Fibroblast of skin of scalp (primary cell): ENCODE measurements at regions not wholly inside any gene's neighbourhood (a gene's known extent, or its start where the extent isn't known, plus 50 kb on each side); places are given as distances from the start of the nearest gene placed in this dataset.
"Not testable (repeated sequence)": the region's sequence is repeated elsewhere in the genome, so short reads cannot be mapped to it uniquely, and the experiment has no call there.

ENCODE experiments used
- DNase-seq: peaks from one replicate; pipeline ENCODE4 v3.0.0-alpha.2; 2013

GRCh38 chr2:235220331-235220730 is 268.5 kb downstream of the SH3BP4 start:
- no peak for DNase-seq

- no peak for DNase-seq
These were observed 270.8 kb upstream of the AGAP1 start for GRCh38 chr2:235223011-235223410.

GRCh38 chr2:235224410-235224809 is 269.4 kb upstream of the AGAP1 start:
- no peak for DNase-seq

GRCh38 chr2:235225261-235225660 is 268.6 kb upstream of the AGAP1 start:
- no peak for DNase-seq

- no peak for DNase-seq
These were observed 266.3 kb upstream of the AGAP1 start for GRCh38 chr2:235227590-235227989.

GRCh38 chr2:235228422-235228821 is 265.4 kb upstream of the AGAP1 start:
- DNase-seq: not testable (repeated sequence)

GRCh38 chr2:235229236-235229635 is 264.6 kb upstream of the AGAP1 start:
- DNase-seq: no peak

GRCh38 chr2:235230821-235231601 is 262.8 kb upstream of the AGAP1 start:
- DNase-seq: peak; percentile 81

- no peak for DNase-seq
These were observed 261.1 kb upstream of the AGAP1 start for GRCh38 chr2:235232449-235233433.

GRCh38 chr2:235234736-235235135 is 259.1 kb upstream of the AGAP1 start:
- peak; percentile 45 for DNase-seq

GRCh38 chr2:235235977-235236767 is 257.7 kb upstream of the AGAP1 start:
- DNase-seq: no peak

GRCh38 chr2:235238537-235238936 is 255.3 kb upstream of the AGAP1 start:
- peak; percentile 39 for DNase-seq

GRCh38 chr2:235240574-235240973 is 253.3 kb upstream of the AGAP1 start:
- DNase-seq: no peak

- peak; percentile 55 for DNase-seq
These were observed 249.3 kb upstream of the AGAP1 start for GRCh38 chr2:235244255-235245220.

- DNase-seq: no peak
These were observed 246.8 kb upstream of the AGAP1 start for GRCh38 chr2:235247001-235247400.

GRCh38 chr2:235255693-235256092 is 238.2 kb upstream of the AGAP1 start:
- DNase-seq: peak; percentile 28

GRCh38 chr2:235257590-235257989 is 236.3 kb upstream of the AGAP1 start:
- no peak for DNase-seq

- no peak for DNase-seq
These were observed 231.1 kb upstream of the AGAP1 start for GRCh38 chr2:235262750-235263149.

GRCh38 chr2:235263205-235264120 is 230.4 kb upstream of the AGAP1 start:
- peak; percentile 96 for DNase-seq

GRCh38 chr2:235264121-235264493 is 229.7 kb upstream of the AGAP1 start:
- DNase-seq: no peak
